Neural cell (in vitro differentiated cells): ENCODE measurements at regions not wholly inside any gene's neighbourhood (a gene's known extent, or its start where the extent isn't known, plus 50 kb on each side); places are given as distances from the start of the nearest gene placed in this dataset.

Experiments
- H2AFZ ChIP-seq: fragments of 200-600, 300-800 bp; sonication (generic), shearing (Covaris generic); 2 replicates; pipeline ENCODE4 v1.6.0; 2014; ENCODE audit warnings: low read depth, mild to moderate bottlenecking, antibody characterized with exemption, low read length, moderate library complexity
- H3F3A ChIP-seq: fragments of 200-600 bp; shearing (Covaris generic); 2 replicates; pipeline ENCODE4 v1.6.1; 2016; ENCODE audit warnings: mild to moderate bottlenecking, moderate library complexity, mixed read lengths, antibody characterized with exemption, low read length; ENCODE audit not compliant: insufficient read depth, poor library complexity, severe bottlenecking
- H3K27ac ChIP-seq: fragments of 200-600, 300-800 bp; sonication (generic), shearing (Covaris generic); 2 replicates; pipeline ENCODE4 v1.5.1; 2014; ENCODE audit warnings: mild to moderate bottlenecking, low read length, moderate library complexity
- H3K27me3 ChIP-seq: fragments of 300-800, 200-600 bp; sonication (generic), shearing (Covaris generic); 2 replicates; pipeline ENCODE4 v1.6.0; 2014; ENCODE audit warnings: mild to moderate bottlenecking, low read depth, low read length, moderate library complexity; ENCODE audit not compliant: insufficient read depth
- H3K36me3 ChIP-seq: fragments of 300-800, 200-600 bp; sonication (generic), shearing (Covaris generic); 2 replicates; pipeline ENCODE4 v1.5.1; 2014; ENCODE audit warnings: mild to moderate bottlenecking, antibody characterized with exemption, low read length, moderate library complexity; ENCODE audit not compliant: insufficient read depth
- H3K4me2 ChIP-seq: fragments of 300-800, 200-600 bp; sonication (generic), shearing (Covaris generic); 2 replicates; pipeline ENCODE4 v1.6.0; 2014; ENCODE audit warnings: mild to moderate bottlenecking, low read length
- H3K4me3 ChIP-seq: fragments of 300-800, 200-600 bp; sonication (generic), shearing (Covaris generic); 2 replicates; pipeline ENCODE4 v1.5.1; 2014; ENCODE audit warnings: mild to moderate bottlenecking, low read length, moderate library complexity
- H3K79me2 ChIP-seq: fragments of 200-600 bp; shearing (Covaris generic); replicated peaks from 2 replicates; pipeline ENCODE4 v1.6.0; 2014; ENCODE audit warnings: mild to moderate bottlenecking, low read length, moderate library complexity; ENCODE audit not compliant: insufficient read depth
- H3K9ac ChIP-seq: fragments of 300-800, 200-600 bp; sonication (generic), shearing (Covaris generic); 2 replicates; pipeline ENCODE4 v1.6.1; 2016; ENCODE audit warnings: mild to moderate bottlenecking, low read length, mixed read lengths
- H3K9me2 ChIP-seq: fragments of 200-600 bp; shearing (Covaris generic); 2 replicates; pipeline ENCODE4 v1.6.1; 2016; ENCODE audit warnings: mild to moderate bottlenecking, low read length, mixed read lengths; ENCODE audit not compliant: insufficient read depth
- H3K9me3 ChIP-seq: fragments of 200-600, 300-800 bp; sonication (generic), shearing (Covaris generic); 2 replicates; pipeline ENCODE4 v1.6.1; 2016; ENCODE audit warnings: mild to moderate bottlenecking, mixed run types, low read length, moderate library complexity, mixed read lengths
- H4K20me1 ChIP-seq: fragments of 200-600 bp; shearing (Covaris generic); 2 replicates; pipeline ENCODE4 v1.6.1; 2016; ENCODE audit warnings: mild to moderate bottlenecking, mixed run types; ENCODE audit not compliant: insufficient read depth
- EP300 ChIP-seq: fragments of 450-650 bp; conservative IDR thresholded peaks from 2 replicates; pipeline ENCODE4 v1.6.1; 2014; ENCODE audit warnings: antibody characterized with exemption, mild to moderate bottlenecking, moderate library complexity; ENCODE audit not compliant: poor library complexity, severe bottlenecking
- EZH2 ChIP-seq: fragments of 200-600, 300-800 bp; shearing (Covaris generic), sonication (generic); IDR thresholded peaks from 2 replicates; pipeline ENCODE4 v1.6.1; 2014; ENCODE audit warnings: antibody characterized with exemption, low read length, borderline replicate concordance, mild to moderate bottlenecking; ENCODE audit not compliant: insufficient read depth, poor library complexity, severe bottlenecking
- MXI1 ChIP-seq: fragments of 450-650 bp; conservative IDR thresholded peaks from 2 replicates; pipeline ENCODE4 v1.6.1; 2014; ENCODE audit warnings: antibody characterized with exemption, mild to moderate bottlenecking; ENCODE audit not compliant: poor library complexity, severe bottlenecking
- POLR2AphosphoS5 ChIP-seq: IDR thresholded peaks from 2 replicates; pipeline ENCODE4 v1.6.1; 2012
- RAD21 ChIP-seq: fragments of 450-650 bp; conservative IDR thresholded peaks from 2 replicates; pipeline ENCODE4 v1.6.1; 2014; ENCODE audit warnings: antibody characterized with exemption, mild to moderate bottlenecking, moderate library complexity
- SMC3 ChIP-seq: fragments of 450-650 bp; conservative IDR thresholded peaks from 2 replicates; pipeline ENCODE4 v1.6.1; 2014; ENCODE audit warnings: antibody characterized with exemption, mild to moderate bottlenecking, moderate library complexity; ENCODE audit not compliant: poor library complexity
- TAF1 ChIP-seq: IDR thresholded peaks from 2 replicates; pipeline ENCODE4 v1.6.1; 2012; ENCODE audit warnings: low read depth
- TF ChIP-seq, protein P1 (sequence below): fragments of 450-650 bp; IDR thresholded peaks from 2 replicates; pipeline ENCODE4 v1.5.1; 2014; ENCODE audit warnings: antibody characterized with exemption, mild to moderate bottlenecking, moderate library complexity; ENCODE audit not compliant: poor library complexity, severe bottlenecking
- TF ChIP-seq, protein P2 (sequence below): IDR thresholded peaks from 2 replicates; pipeline ENCODE4 v1.6.1; 2012; ENCODE audit warnings: borderline replicate concordance

DNA sequence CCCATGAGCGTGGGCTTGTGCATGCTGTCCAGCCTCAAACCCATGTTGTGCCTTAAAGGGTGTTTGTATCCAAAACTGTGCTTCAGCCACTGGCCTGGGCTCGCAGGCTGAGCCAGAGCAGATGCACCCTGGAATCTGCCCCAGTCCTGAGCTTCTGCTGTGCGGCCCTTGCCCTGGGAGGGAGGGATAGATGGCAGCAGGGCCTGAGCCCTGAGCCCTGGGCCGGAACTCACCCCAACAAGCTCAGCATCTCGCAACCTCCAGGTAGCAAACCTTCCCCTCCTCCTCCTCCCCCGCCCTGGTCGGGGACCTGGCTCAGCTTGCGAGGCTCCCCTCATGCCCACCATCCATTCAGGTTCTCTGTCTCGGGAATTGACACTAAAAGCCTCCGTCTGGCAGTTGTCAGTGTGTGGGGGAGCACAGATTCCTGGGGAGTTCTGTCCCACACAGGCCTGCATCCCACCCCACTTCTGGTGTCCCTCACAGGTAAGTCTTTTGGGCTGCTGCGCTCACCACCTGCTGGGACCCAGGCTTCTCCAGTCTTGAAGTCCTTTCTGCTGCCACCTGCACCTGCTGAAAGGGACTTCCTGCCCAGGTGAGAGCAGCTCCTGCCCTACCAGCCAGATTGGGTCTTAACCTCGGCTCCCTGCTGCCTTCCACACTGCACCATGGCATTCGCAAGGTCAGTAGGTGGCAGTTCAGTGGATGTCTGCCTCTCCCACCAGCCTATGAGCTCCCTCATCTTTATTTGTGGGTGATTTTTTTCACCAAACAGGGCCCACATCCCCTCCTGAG is 55.2 kb upstream of the OLFM1 start:
- Histone ChIP-seq H3K9ac (no peak overlapping the region), H3K9me2 (no peaks in the 10 kb centered on the region), H3K4me3 (no peak overlapping the region), H2AFZ (no peak overlapping the region), H3K27ac (no peak overlapping the region), H3K79me2 (no peaks in the 10 kb centered on the region), H3K36me3 (no peaks in the 10 kb centered on the region), H4K20me1 (no peaks in the 10 kb centered on the region), H3K27me3 (no peaks in the 10 kb centered on the region), H3F3A (no peaks in the 10 kb centered on the region), H3K4me2 (no peak overlapping the region), H3K9me3 (no peaks in the 10 kb centered on the region)
- no peak for TF ChIP-seq TAF1
- TF ChIP-seq, protein P1, sequence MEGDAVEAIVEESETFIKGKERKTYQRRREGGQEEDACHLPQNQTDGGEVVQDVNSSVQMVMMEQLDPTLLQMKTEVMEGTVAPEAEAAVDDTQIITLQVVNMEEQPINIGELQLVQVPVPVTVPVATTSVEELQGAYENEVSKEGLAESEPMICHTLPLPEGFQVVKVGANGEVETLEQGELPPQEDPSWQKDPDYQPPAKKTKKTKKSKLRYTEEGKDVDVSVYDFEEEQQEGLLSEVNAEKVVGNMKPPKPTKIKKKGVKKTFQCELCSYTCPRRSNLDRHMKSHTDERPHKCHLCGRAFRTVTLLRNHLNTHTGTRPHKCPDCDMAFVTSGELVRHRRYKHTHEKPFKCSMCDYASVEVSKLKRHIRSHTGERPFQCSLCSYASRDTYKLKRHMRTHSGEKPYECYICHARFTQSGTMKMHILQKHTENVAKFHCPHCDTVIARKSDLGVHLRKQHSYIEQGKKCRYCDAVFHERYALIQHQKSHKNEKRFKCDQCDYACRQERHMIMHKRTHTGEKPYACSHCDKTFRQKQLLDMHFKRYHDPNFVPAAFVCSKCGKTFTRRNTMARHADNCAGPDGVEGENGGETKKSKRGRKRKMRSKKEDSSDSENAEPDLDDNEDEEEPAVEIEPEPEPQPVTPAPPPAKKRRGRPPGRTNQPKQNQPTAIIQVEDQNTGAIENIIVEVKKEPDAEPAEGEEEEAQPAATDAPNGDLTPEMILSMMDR: no peak
- TF ChIP-seq, protein P2, sequence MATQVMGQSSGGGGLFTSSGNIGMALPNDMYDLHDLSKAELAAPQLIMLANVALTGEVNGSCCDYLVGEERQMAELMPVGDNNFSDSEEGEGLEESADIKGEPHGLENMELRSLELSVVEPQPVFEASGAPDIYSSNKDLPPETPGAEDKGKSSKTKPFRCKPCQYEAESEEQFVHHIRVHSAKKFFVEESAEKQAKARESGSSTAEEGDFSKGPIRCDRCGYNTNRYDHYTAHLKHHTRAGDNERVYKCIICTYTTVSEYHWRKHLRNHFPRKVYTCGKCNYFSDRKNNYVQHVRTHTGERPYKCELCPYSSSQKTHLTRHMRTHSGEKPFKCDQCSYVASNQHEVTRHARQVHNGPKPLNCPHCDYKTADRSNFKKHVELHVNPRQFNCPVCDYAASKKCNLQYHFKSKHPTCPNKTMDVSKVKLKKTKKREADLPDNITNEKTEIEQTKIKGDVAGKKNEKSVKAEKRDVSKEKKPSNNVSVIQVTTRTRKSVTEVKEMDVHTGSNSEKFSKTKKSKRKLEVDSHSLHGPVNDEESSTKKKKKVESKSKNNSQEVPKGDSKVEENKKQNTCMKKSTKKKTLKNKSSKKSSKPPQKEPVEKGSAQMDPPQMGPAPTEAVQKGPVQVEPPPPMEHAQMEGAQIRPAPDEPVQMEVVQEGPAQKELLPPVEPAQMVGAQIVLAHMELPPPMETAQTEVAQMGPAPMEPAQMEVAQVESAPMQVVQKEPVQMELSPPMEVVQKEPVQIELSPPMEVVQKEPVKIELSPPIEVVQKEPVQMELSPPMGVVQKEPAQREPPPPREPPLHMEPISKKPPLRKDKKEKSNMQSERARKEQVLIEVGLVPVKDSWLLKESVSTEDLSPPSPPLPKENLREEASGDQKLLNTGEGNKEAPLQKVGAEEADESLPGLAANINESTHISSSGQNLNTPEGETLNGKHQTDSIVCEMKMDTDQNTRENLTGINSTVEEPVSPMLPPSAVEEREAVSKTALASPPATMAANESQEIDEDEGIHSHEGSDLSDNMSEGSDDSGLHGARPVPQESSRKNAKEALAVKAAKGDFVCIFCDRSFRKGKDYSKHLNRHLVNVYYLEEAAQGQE: no peak
- no peak for TF ChIP-seq RAD21
- TF ChIP-seq POLR2AphosphoS5: no peak
- no peak for TF ChIP-seq EZH2
- no peak for TF ChIP-seq SMC3

DNA sequence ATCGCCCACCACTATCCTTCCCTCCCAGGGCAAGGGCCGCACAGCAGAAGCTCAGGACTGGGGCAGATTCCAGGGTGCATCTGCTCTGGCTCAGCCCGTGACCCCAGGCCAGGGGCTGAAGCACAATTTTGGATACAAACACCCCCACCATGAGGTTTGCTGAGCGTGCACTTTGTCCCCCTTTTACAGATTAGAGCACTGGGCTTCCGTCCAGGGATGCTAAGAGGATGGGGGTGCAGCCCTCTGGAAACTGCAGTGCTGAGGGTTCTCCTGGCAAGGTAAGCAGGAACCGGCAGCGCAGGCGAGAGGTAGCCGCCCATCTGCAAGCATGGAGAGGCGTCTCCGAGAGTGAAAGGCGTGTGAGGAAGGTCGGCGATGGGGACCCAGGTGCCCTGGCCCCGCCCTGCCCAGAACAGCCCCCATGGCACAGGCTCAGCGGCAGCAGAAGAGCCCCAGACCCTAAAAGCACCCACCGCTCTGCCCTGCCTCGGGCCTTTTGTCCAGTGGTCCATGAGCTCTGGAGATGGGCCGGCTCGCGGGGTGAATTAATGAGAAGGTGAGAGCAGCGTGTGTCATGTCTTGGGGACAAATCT is 54.5 kb upstream of the OLFM1 start:
- H3K4me2 ChIP-seq: no peak overlapping the region
- TF ChIP-seq, protein P1: no peak
- TF ChIP-seq MXI1: no peak
- no peak for TF ChIP-seq EZH2
- TF ChIP-seq RAD21: no peak
- TF ChIP-seq SMC3: no peak
- no peak for TF ChIP-seq TAF1
- no peak for TF ChIP-seq EP300
- TF ChIP-seq, protein P2: no peak
- TF ChIP-seq POLR2AphosphoS5: no peak
- H3K4me3 ChIP-seq: no peak overlapping the region
- H3K36me3 ChIP-seq: no peaks in the 10 kb centered on the region
- H2AFZ ChIP-seq: no peak overlapping the region
- H3K9ac ChIP-seq: no peak overlapping the region
- no peaks in the 10 kb centered on the region for H3K27me3 ChIP-seq
- H4K20me1 ChIP-seq: no peaks in the 10 kb centered on the region
- no peaks in the 10 kb centered on the region for H3K9me2 ChIP-seq
- no peaks in the 10 kb centered on the region for H3K79me2 ChIP-seq
- H3K9me3 ChIP-seq: no peaks in the 10 kb centered on the region
- no peak overlapping the region for H3K27ac ChIP-seq
- no peaks in the 10 kb centered on the region for H3F3A ChIP-seq
